Fibroblast of skin of left quadriceps (primary cell): ENCODE measurements at regions not wholly inside any gene's neighbourhood (a gene's known extent, or its start where the extent isn't known, plus 50 kb on each side); places are given as distances from the start of the nearest gene placed in this dataset.
"Not testable (repeated sequence)": the region's sequence is repeated elsewhere in the genome, so short reads cannot be mapped to it uniquely, and the experiment has no call there.

ENCODE experiments used
- DNase-seq, 2 experiments: peaks; one replicate each; pipeline ENCODE4 v3.0.0-alpha.2; 2013; ENCODE audit warnings: low read depth in 2 of 2

GRCh38 chr2:200173691-200174090 is 132.8 kb upstream of the SPATS2L start:
- DNase-seq = no peak

GRCh38 chr2:200174433-200175216 is 131.9 kb upstream of the SPATS2L start:
- DNase-seq = no peak

DNA sequence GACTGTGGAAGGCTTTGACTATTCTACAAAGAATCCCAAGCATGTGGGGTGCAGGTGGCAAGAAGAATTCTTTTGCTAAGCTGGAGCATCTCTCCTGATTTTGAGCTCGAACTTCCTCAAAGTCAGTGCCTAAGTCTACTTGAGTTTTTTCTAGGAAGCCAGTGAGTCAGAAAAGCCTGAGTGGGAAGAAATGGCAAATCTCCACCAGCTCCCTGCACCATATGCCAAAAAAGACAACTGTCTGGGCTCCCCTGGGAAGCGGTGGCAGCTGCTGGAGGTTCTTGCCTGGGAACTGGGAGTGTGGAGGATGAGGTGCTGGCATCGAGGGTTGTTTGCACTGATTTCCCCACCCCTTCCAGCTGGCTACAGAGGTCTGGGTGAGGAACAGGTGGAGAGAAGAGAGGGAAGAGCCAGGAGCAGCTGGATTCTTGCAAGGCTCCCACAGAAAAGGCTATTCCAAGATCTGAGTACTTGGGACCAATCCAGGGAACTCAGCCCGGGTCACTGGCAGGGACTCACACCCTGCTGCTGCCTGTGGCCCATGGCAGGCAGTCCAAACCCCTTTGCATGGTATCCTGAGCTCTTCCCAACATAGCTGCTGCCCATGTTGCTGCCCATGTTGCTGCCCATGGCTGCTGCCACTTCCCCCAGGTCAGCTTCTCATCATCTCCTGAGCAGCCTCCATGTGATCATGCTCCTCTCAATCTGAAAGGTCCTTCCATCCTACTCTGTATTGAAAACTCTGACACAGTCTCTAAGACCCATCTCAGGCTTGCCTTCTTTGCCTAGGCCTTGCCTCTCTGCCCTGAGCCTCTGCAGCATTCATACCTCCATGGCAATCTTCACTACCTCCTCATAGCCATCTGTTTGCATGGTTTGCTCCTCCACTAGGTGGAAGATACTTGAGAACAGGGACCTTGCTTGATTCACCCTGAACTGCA is 128.3 kb upstream of the SPATS2L start:
- no peak for DNase-seq

DNA sequence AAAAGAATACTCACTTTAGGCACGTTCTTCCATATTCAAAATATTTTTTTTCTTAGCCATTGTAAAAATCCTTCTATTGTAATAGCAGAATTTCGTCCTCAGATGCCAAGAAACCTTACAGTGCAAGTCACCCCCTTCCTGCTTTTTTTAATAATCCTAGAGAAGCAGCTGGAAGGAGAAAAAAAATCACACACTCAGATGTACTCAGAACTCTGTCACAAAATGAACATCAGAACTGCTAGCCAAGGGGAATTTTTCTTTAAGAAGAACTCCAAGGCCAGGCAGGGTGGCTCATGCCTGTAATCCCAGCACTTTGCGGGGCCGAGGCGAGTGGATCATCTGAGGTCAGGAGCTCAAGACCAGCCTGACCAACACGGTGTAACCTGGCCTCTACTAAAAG is 127.3 kb upstream of the SPATS2L start:
- DNase-seq = no peak

DNA sequence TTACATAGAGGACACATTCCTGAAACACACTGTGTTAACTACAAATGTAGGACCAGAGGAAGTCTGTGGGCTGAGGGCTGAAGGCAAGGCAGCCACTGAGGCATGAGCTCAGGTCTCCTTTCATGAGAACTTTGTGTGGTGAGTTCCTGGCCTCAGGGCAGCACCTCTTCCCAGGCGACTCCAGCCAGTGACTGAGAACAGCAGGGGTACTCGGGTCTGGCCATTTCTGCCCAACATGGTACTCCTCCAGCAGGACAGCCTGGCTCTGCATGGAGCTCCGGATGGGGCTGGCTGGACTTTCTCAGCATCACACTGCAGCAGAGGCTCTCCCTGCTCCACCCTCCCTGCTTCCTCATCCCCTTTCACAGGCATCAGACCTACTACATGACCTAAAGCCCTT is 125.5 kb upstream of the SPATS2L start:
- DNase-seq = no peak

DNA sequence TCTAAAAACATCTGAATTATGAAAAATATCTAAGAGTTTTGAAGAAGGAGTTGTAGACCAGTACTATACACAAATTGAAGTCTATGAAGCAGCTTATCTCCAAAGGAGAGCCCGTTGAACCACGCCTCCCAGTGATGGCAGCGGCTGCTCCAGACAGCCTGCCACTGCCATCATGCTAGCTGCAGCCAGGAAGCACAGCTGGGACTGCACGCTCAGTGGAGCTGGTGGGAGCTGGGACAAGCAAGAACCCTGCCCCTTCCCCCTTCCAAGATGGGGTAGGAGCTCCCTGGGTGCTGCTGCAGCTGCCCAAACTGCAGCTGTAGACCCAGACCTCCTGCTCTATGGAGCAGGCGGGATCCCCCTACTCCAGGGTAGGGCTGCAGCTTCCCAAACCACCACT is 124.7 kb upstream of the SPATS2L start:
- DNase-seq = no peak

GRCh38 chr2:200184748-200185627 is 121.5 kb upstream of the SPATS2L start:
- no peak for DNase-seq

GRCh38 chr2:200185628-200186000 is 120.9 kb upstream of the SPATS2L start:
- no peak for DNase-seq

GRCh38 chr2:200186002-200186401 is 120.5 kb upstream of the SPATS2L start:
- DNase-seq = no peak

GRCh38 chr2:200188876-200189275 is 117.6 kb upstream of the SPATS2L start:
- DNase-seq = peak; percentile 30 to 35

GRCh38 chr2:200189964-200190363 is 116.5 kb upstream of the SPATS2L start:
- no peak for DNase-seq

DNA sequence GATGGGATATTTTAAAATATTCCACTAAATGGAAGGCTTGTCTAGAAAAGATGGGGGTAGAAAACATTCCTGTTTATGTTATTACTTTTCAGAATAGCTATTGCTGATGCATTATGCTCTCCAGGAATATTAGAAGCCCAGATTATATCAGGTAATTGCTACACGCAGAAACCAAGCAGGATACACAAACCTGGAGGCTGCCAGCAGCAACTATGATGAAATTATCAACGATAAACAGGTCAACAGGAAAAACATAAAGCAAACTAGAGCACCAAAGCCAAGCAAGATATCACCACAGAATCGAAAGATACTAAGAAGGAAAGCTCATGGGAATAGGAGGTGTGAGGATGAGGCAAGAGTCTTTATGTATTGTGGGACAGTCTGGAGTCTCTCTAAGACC is 113.2 kb upstream of the SPATS2L start:
- DNase-seq = no peak

GRCh38 chr2:200193791-200194190 is 112.7 kb upstream of the SPATS2L start:
- DNase-seq = no peak

DNA sequence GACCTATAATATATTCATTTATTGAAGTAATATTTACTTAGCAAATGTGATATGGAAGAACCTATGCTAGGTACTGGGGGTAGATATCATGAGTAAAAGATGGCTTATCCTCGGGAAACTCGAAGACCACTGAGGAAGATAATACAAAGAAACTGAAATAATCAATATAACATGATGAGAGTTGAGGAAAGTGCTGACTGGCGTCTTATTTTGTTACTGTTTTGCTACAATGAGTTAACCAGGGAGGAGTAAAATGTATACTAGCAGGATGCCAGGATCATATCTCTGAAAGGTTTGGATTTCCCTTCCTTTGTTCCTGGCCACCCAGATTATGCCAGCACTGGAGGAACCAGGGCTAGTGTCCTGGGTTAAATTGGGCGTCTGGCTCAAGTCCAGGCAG is 111.7 kb upstream of the SPATS2L start:
- no peak for DNase-seq

DNA sequence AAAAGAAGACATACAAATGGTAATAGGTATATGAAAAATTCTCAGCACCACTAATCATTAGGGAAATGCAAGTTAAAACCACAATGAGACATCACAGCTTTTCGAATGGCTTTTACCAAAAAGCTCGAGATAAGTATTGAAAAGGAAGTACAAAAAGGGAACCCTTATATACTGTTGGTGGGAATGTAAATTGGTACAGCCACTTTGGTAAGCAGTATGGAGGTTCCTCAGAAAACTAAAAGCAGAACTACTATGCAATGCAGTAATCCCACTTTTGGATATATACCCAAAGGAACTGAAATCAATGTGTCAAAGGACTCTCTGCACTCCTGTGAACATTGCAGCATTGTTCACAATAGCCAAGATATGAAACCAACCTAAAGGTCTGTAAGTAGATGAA is 107.5 kb upstream of the SPATS2L start:
- DNase-seq = no peak

DNA sequence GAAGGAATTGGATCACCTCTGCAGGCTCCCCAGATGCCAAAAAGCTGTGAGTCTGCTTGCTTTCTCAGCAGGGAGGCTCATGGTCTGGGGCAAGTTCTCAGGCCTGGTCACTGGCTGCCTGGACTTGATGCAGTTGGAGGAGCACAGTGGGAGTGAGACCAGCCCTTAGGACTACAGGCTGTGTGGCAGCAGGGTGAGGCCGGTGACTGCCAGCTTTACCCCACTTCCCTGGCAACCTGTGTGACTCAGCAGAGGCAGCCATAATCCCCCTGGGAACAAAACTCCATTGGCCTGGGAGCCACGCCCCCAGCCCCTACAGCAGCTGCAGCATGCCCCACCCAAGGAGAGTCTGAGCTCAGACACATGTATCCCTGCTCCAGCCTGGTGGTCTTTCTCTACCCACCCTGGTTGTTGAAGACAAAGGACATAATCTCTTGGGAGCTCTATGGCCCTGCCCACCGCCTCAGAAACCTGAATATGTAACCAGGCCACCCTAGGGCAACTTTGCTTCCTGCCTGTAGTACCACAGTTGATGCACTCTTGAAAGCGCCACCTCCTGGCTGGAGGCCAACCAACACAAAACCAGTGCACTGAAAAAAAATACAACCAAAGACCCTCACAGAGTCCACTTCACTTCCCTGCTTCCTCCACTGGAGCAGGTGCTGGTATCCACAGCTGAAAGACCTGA is 106.8 kb upstream of the SPATS2L start:
- no peak for DNase-seq

DNA sequence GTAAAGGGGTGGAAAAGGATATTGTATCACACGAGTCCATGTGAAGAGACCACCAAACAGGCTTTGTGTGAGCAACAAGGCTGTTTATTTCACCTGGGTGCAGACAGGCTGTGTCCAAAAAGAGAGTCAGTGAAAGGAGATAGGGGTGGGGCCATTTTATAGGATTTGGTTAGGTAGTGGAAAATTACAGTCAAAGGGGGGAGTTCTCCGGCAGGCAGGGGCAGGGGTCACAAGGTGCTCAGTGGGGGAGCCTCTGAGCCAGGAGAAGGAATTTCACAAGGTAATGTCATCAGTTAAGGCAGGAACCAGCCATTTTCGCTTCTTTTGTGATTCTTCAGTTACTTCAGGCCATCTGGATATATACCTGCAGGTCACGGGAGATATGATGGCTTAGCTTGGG is 104.7 kb upstream of the SPATS2L start:
- DNase-seq = not testable (repeated sequence)

GRCh38 chr2:200203381-200203827 is 103.1 kb upstream of the SPATS2L start:
- no peak for DNase-seq

GRCh38 chr2:200208041-200208440 is 98.5 kb upstream of the SPATS2L start:
- DNase-seq = no peak

GRCh38 chr2:200209030-200209429 is 97.5 kb upstream of the SPATS2L start:
- DNase-seq = no peak

GRCh38 chr2:200211643-200212042 is 94.8 kb upstream of the SPATS2L start:
- no peak for DNase-seq
